ENCODE measurements at regions not wholly inside any gene's neighbourhood (a gene's known extent, or its start where the extent isn't known, plus 50 kb on each side); places are given as distances from the start of the nearest gene placed in this dataset.

DNA sequence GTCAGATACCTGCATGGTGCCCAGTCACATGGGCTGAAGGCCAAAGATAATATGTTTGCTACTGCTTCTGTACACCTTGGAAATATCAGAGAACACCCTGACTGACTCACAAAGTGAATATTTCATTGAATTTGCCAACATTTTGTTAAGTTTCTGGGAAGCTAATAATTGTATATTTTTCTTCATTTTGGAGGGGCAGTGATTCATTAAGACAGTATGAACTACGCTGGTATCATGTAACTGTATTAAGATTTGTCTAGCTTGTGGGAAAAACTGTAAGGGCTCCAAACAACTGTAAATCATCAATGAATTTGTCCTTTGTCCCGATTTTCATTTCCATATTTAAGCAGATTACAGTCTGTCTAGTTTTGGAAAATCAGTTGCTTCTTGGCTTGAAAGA, 102.3 kb upstream of the CCN2 start (continued):
- TF ChIP-seq HMG20B (CRISPR knock-in tag; conservative IDR thresholded peaks at IDR 0.05) = no peak
- TF ChIP-seq ZNF430 (CRISPR knock-in tag; IDR thresholded peaks at IDR 0.05) = no peak
- TF ChIP-seq DNMT3B (CRISPR knock-in tag; conservative IDR thresholded peaks at IDR 0.05) = no peak
- no peak for TF ChIP-seq HES4 (CRISPR knock-in tag; IDR thresholded peaks at IDR 0.05; ENCODE audit: borderline replicate concordance)
- no peak for TF ChIP-seq ATF2 (CRISPR knock-in tag; IDR thresholded peaks at IDR 0.05)

- Histone ChIP-seq H3K4me3 (replicated peaks in 1 of 3; ENCODE audit: insufficient read depth in 1 of 3, low read depth in 2 of 3, low read length in 3 of 3) (no peak overlapping the region), H3K36me3 (replicated peaks in 1 of 2; ENCODE audit: control insufficient read depth in 1 of 2, insufficient read depth in 2 of 2, low read length in 2 of 2) (no peaks in the 10 kb centered on the region), H3K79me2 (ENCODE audit: insufficient read depth, low read length) (no peaks in the 10 kb centered on the region), H3K4me2 (ENCODE audit: low read depth, low read length) (no peak overlapping the region), H3K4me1 (ENCODE audit: insufficient read depth, low read length) (0 out of 2 replicates have a peak, but pooled peaks cover 6% of the 10 kb centered on the region), H3K27ac (ENCODE audit: extremely low read length, insufficient read depth, low read length) (no peak overlapping the region), H3K9ac (ENCODE audit: insufficient read depth, low read depth, low read length) (no peak overlapping the region), H3K27me3 (ENCODE audit: control insufficient read depth in 1 of 2, insufficient read depth in 2 of 2, low read length in 2 of 2) (no peaks in the 10 kb centered on the region), H3K9me3 (ENCODE audit: low read length) (peaks cover 6% of the 10 kb centered on the region), H4K20me1 (ENCODE audit: insufficient read depth, low read length) (no peaks in the 10 kb centered on the region), H2AFZ (ENCODE audit: low read length) (no peak overlapping the region)
- POLR2A ChIA-PET = no interaction called here
- BruUV-seq (replicated peaks) = no TSS peak
- TF ChIP-seq, protein P1, sequence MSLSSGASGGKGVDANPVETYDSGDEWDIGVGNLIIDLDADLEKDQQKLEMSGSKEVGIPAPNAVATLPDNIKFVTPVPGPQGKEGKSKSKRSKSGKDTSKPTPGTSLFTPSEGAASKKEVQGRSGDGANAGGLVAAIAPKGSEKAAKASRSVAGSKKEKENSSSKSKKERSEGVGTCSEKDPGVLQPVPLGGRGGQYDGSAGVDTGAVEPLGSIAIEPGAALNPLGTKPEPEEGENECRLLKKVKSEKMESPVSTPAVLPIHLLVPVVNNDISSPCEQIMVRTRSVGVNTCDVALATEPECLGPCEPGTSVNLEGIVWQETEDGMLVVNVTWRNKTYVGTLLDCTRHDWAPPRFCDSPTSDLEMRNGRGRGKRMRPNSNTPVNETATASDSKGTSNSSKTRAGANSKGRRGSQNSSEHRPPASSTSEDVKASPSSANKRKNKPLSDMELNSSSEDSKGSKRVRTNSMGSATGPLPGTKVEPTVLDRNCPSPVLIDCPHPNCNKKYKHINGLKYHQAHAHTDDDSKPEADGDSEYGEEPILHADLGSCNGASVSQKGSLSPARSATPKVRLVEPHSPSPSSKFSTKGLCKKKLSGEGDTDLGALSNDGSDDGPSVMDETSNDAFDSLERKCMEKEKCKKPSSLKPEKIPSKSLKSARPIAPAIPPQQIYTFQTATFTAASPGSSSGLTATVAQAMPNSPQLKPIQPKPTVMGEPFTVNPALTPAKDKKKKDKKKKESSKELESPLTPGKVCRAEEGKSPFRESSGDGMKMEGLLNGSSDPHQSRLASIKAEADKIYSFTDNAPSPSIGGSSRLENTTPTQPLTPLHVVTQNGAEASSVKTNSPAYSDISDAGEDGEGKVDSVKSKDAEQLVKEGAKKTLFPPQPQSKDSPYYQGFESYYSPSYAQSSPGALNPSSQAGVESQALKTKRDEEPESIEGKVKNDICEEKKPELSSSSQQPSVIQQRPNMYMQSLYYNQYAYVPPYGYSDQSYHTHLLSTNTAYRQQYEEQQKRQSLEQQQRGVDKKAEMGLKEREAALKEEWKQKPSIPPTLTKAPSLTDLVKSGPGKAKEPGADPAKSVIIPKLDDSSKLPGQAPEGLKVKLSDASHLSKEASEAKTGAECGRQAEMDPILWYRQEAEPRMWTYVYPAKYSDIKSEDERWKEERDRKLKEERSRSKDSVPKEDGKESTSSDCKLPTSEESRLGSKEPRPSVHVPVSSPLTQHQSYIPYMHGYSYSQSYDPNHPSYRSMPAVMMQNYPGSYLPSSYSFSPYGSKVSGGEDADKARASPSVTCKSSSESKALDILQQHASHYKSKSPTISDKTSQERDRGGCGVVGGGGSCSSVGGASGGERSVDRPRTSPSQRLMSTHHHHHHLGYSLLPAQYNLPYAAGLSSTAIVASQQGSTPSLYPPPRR (CRISPR knock-in tag; IDR thresholded peaks at IDR 0.05; ENCODE audit: borderline replicate concordance) = no peak
- TF ChIP-seq, protein P2, sequence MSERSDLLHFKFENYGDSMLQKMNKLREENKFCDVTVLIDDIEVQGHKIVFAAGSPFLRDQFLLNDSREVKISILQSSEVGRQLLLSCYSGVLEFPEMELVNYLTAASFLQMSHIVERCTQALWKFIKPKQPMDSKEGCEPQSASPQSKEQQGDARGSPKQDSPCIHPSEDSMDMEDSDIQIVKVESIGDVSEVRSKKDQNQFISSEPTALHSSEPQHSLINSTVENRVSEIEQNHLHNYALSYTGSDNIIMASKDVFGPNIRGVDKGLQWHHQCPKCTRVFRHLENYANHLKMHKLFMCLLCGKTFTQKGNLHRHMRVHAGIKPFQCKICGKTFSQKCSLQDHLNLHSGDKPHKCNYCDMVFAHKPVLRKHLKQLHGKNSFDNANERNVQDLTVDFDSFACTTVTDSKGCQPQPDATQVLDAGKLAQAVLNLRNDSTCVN (CRISPR knock-in tag; IDR thresholded peaks at IDR 0.05; ENCODE audit: borderline replicate concordance) = no peak
- TF ChIP-seq SALL2 (CRISPR knock-in tag; IDR thresholded peaks at IDR 0.05) (no peak), ZNF460 (CRISPR knock-in tag; IDR thresholded peaks at IDR 0.05; ENCODE audit: borderline replicate concordance) (no peak), XRCC5 (optimal IDR thresholded peaks at IDR 0.05; ENCODE audit: low read length) (no peak), ATF3 (CRISPR knock-in tag; IDR thresholded peaks at IDR 0.05) (no peak), SP140L (CRISPR knock-in tag; IDR thresholded peaks at IDR 0.05; ENCODE audit: borderline replicate concordance) (no peak), ZNF547 (CRISPR knock-in tag; IDR thresholded peaks at IDR 0.05) (no peak)
- CTCF ChIA-PET (ENCODE audit: low intra/inter-chr PET ratio, low total read pairs) = no interaction called here
- FAIRE-seq (no peak), ATAC-seq (no peak), DNase-seq (ENCODE audit: low spot score) (no peak)
- in situ Hi-C loops (cut with HindIII; ENCODE audit: extremely low pct_ligation_motif_present, low pct_unique_long_range_greater_than_20kb) (no loop called here), intact Hi-C loops (cut with micrococcal nuclease; ENCODE audit: unreplicated experiment) (no loop called here)
- WGBS (ENCODE audit: low lambda C conversion rate) = 2% methylated on average over 1 of the region's 1 CpG
Observed at GRCh38 chr6:132052096-132052495, 100.9 kb upstream of the CCN2 start.

Data from HepG2 (cell line).